T-helper 2 cell treated with Interferon-gamma antibody and Interleukin-4, amounts not matched to agents 5 μg/mL and 100 μg/mL, for 36 hours (primary cell): ENCODE measurements at regions not wholly inside any gene's neighbourhood (a gene's known extent, or its start where the extent isn't known, plus 50 kb on each side); places are given as distances from the start of the nearest gene placed in this dataset.
"Not testable (repeated sequence)": the region's sequence is repeated elsewhere in the genome, so short reads cannot be mapped to it uniquely, and the experiment has no call there.

Experiments used
- DNase-seq: peaks from one replicate; pipeline ENCODE4 v3.0.0; 2021; ENCODE audit warnings: low spot score
- H3K27ac Mint-ChIP-seq: one replicate; pipeline ENCODE4 v1.8.0; 2021; ENCODE audit warnings: mild to moderate bottlenecking, mixed read lengths
- H3K27me3 Mint-ChIP-seq: one replicate; pipeline ENCODE4 v1.8.0; 2021; ENCODE audit warnings: low read depth, mixed read lengths
- H3K36me3 Mint-ChIP-seq: one replicate; pipeline ENCODE4 v1.8.0; 2021; ENCODE audit warnings: low read depth, mixed read lengths
- H3K4me1 Mint-ChIP-seq: one replicate; pipeline ENCODE4 v1.8.0; 2021; ENCODE audit warnings: low read depth, mixed read lengths
- H3K4me3 Mint-ChIP-seq: one replicate; pipeline ENCODE4 v1.8.0; 2022; ENCODE audit warnings: mild to moderate bottlenecking, moderate library complexity, mixed read lengths
- H3K9me3 Mint-ChIP-seq: one replicate; pipeline ENCODE4 v1.8.0; 2021; ENCODE audit warnings: mixed read lengths

GRCh38 chr2:134027980-134028379, 225.9 kb upstream of the MGAT5 start:
- H3K4me3 Mint-ChIP-seq = no peak overlapping the region
- no peaks in the 10 kb centered on the region for H3K4me1 Mint-ChIP-seq
- H3K9me3 Mint-ChIP-seq = no peaks in the 10 kb centered on the region
- H3K27ac Mint-ChIP-seq = no peak overlapping the region
- no peak for DNase-seq
- H3K27me3 Mint-ChIP-seq = peaks cover 20% of the 10 kb centered on the region
- H3K36me3 Mint-ChIP-seq = no peaks in the 10 kb centered on the region

- Mint-ChIP-seq H3K27ac (no peak overlapping the region), H3K4me1 (no peaks in the 10 kb centered on the region), H3K27me3 (peaks cover 20% of the 10 kb centered on the region), H3K4me3 (no peak overlapping the region), H3K36me3 (no peaks in the 10 kb centered on the region), H3K9me3 (no peaks in the 10 kb centered on the region)
- DNase-seq = no peak
These were observed 224.5 kb upstream of the MGAT5 start for GRCh38 chr2:134029418-134029817.

- H3K27ac Mint-ChIP-seq = no peak overlapping the region
- H3K4me3 Mint-ChIP-seq = no peak overlapping the region
- no peaks in the 10 kb centered on the region for H3K4me1 Mint-ChIP-seq
- H3K9me3 Mint-ChIP-seq = no peaks in the 10 kb centered on the region
- H3K36me3 Mint-ChIP-seq = no peaks in the 10 kb centered on the region
- H3K27me3 Mint-ChIP-seq = peaks cover 16% of the 10 kb centered on the region
- DNase-seq = no peak
These were observed 222.3 kb upstream of the MGAT5 start for GRCh38 chr2:134031539-134031938.

GRCh38 chr2:134035605-134036370, 218.1 kb upstream of the MGAT5 start:
- H3K36me3 Mint-ChIP-seq = no peaks in the 10 kb centered on the region
- H3K27ac Mint-ChIP-seq = no peak overlapping the region
- peaks cover 6% of the 10 kb centered on the region for H3K27me3 Mint-ChIP-seq
- no peaks in the 10 kb centered on the region for H3K9me3 Mint-ChIP-seq
- peaks cover 7% of the 10 kb centered on the region for H3K4me1 Mint-ChIP-seq
- DNase-seq = no peak
- H3K4me3 Mint-ChIP-seq = no peak overlapping the region

GRCh38 chr2:134039912-134040581, 213.8 kb upstream of the MGAT5 start:
- Mint-ChIP-seq H3K36me3 (no peaks in the 10 kb centered on the region), H3K4me3 (no peak overlapping the region), H3K27ac (no peak overlapping the region), H3K9me3 (no peaks in the 10 kb centered on the region), H3K4me1 (peaks cover 7% of the 10 kb centered on the region), H3K27me3 (peaks cover 3% of the 10 kb centered on the region)
- DNase-seq = no peak

GRCh38 chr2:134040626-134041172, 213.2 kb upstream of the MGAT5 start:
- not testable (repeated sequence) for H3K36me3 Mint-ChIP-seq, DNase-seq, H3K4me1 Mint-ChIP-seq

GRCh38 chr2:134041877-134042276, 212.0 kb upstream of the MGAT5 start:
- no peaks in the 10 kb centered on the region for H3K9me3 Mint-ChIP-seq
- H3K27me3 Mint-ChIP-seq = peaks cover 6% of the 10 kb centered on the region
- H3K27ac Mint-ChIP-seq = no peak overlapping the region
- DNase-seq = no peak
- H3K4me3 Mint-ChIP-seq = no peak overlapping the region
- H3K4me1 Mint-ChIP-seq = peaks cover 7% of the 10 kb centered on the region
- H3K36me3 Mint-ChIP-seq = no peaks in the 10 kb centered on the region

More at GRCh38 chr2:134040626-134041172, 213.2 kb upstream of the MGAT5 start:
- H3K27me3 Mint-ChIP-seq, H3K9me3 Mint-ChIP-seq, H3K27ac Mint-ChIP-seq, H3K4me3 Mint-ChIP-seq: not testable (repeated sequence)

GRCh38 chr2:134043028-134043427, 210.8 kb upstream of the MGAT5 start:
- H3K4me3 Mint-ChIP-seq, H3K36me3 Mint-ChIP-seq, H3K9me3 Mint-ChIP-seq, H3K27me3 Mint-ChIP-seq, H3K4me1 Mint-ChIP-seq, H3K27ac Mint-ChIP-seq, DNase-seq: not testable (repeated sequence)

- H3K36me3 Mint-ChIP-seq = no peaks in the 10 kb centered on the region
- no peak overlapping the region for H3K4me3 Mint-ChIP-seq
- H3K27me3 Mint-ChIP-seq = no peaks in the 10 kb centered on the region
- H3K9me3 Mint-ChIP-seq = no peaks in the 10 kb centered on the region
- no peak overlapping the region for H3K27ac Mint-ChIP-seq
- H3K4me1 Mint-ChIP-seq = no peaks in the 10 kb centered on the region
- no peak for DNase-seq
These were observed 201.7 kb upstream of the MGAT5 start for GRCh38 chr2:134052173-134052572.

- H3K27ac Mint-ChIP-seq = no peak overlapping the region
- no peaks in the 10 kb centered on the region for H3K27me3 Mint-ChIP-seq
- no peaks in the 10 kb centered on the region for H3K9me3 Mint-ChIP-seq
- no peaks in the 10 kb centered on the region for H3K36me3 Mint-ChIP-seq
- H3K4me3 Mint-ChIP-seq = no peak overlapping the region
- peaks cover 2% of the 10 kb centered on the region for H3K4me1 Mint-ChIP-seq
- no peak for DNase-seq
These were observed 197.7 kb upstream of the MGAT5 start for GRCh38 chr2:134056173-134056572.

GRCh38 chr2:134061066-134061465, 192.8 kb upstream of the MGAT5 start:
- H3K27ac Mint-ChIP-seq, H3K4me3 Mint-ChIP-seq, H3K4me1 Mint-ChIP-seq, H3K27me3 Mint-ChIP-seq, H3K36me3 Mint-ChIP-seq, DNase-seq: not testable (repeated sequence)
- H3K9me3 Mint-ChIP-seq = peaks cover 17% of the 10 kb centered on the region

GRCh38 chr2:134062235-134062634, 191.6 kb upstream of the MGAT5 start:
- not testable (repeated sequence) for H3K27ac Mint-ChIP-seq, H3K4me3 Mint-ChIP-seq, DNase-seq, H3K4me1 Mint-ChIP-seq, H3K27me3 Mint-ChIP-seq, H3K36me3 Mint-ChIP-seq
- peaks cover 17% of the 10 kb centered on the region for H3K9me3 Mint-ChIP-seq

GRCh38 chr2:134063916-134064315, 190.0 kb upstream of the MGAT5 start:
- not testable (repeated sequence) for H3K27me3 Mint-ChIP-seq, H3K4me1 Mint-ChIP-seq, H3K36me3 Mint-ChIP-seq, DNase-seq, H3K27ac Mint-ChIP-seq, H3K4me3 Mint-ChIP-seq
- H3K9me3 Mint-ChIP-seq = peaks cover 17% of the 10 kb centered on the region

- Mint-ChIP-seq H3K27ac (no peak overlapping the region), H3K36me3 (no peaks in the 10 kb centered on the region), H3K27me3 (no peaks in the 10 kb centered on the region), H3K4me3 (no peak overlapping the region), H3K9me3 (no peaks in the 10 kb centered on the region), H3K4me1 (no peaks in the 10 kb centered on the region)
- DNase-seq = no peak
These were observed 183.6 kb upstream of the MGAT5 start for GRCh38 chr2:134070281-134070741.
